ENCODE measurements at regions not wholly inside any gene's neighbourhood (a gene's known extent, or its start where the extent isn't known, plus 50 kb on each side); places are given as distances from the start of the nearest gene placed in this dataset.

DNA sequence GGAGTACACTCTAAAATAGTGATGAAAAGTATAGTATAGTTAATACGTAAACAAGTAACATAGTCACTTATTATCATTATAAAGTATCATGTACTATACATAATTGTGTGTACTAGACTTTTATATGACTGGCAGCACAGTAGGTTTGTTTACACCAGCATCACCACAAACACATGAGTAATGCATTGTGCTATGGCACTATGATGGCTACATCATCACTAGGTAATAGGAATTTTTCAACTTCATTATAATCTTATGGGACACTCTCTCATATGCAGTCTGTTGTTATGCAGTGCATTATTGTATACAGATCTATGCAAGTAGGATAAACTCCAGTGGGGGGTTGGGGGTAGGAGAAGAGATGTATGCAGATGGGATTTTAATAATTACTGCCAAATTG is 52.7 kb upstream of the ELL2 start:
- no peak for TF ChIP-seq RAD21 (IDR thresholded peaks at IDR 0.05; ENCODE audit: insufficient read depth, low read depth, low read length)
- TF ChIP-seq EZH2 (IDR thresholded peaks at IDR 0.05; ENCODE audit: borderline replicate concordance, control insufficient read depth, low read depth, low read length) = no peak
- TF ChIP-seq EP300 (IDR thresholded peaks at IDR 0.05; ENCODE audit: borderline replicate concordance in 1 of 2, control insufficient read depth in 1 of 2, low read depth in 2 of 2, low read length in 2 of 2) = no peak
- no peak for TF ChIP-seq POLR2AphosphoS5 (IDR thresholded peaks at IDR 0.05; ENCODE audit: low read length)
- no peak for TF ChIP-seq JUND (IDR thresholded peaks at IDR 0.05; ENCODE audit: low read depth, low read length)
- TF ChIP-seq, protein P1, sequence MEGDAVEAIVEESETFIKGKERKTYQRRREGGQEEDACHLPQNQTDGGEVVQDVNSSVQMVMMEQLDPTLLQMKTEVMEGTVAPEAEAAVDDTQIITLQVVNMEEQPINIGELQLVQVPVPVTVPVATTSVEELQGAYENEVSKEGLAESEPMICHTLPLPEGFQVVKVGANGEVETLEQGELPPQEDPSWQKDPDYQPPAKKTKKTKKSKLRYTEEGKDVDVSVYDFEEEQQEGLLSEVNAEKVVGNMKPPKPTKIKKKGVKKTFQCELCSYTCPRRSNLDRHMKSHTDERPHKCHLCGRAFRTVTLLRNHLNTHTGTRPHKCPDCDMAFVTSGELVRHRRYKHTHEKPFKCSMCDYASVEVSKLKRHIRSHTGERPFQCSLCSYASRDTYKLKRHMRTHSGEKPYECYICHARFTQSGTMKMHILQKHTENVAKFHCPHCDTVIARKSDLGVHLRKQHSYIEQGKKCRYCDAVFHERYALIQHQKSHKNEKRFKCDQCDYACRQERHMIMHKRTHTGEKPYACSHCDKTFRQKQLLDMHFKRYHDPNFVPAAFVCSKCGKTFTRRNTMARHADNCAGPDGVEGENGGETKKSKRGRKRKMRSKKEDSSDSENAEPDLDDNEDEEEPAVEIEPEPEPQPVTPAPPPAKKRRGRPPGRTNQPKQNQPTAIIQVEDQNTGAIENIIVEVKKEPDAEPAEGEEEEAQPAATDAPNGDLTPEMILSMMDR (IDR thresholded peaks at IDR 0.05 in 2 of 3, conservative IDR thresholded peaks at IDR 0.05 in 1 of 3; ENCODE audit: control insufficient read depth in 2 of 3, extremely low read depth in 1 of 3, insufficient read depth in 1 of 3, low read depth in 3 of 3, low read length in 3 of 3) = no peak
- TF ChIP-seq, protein P2, sequence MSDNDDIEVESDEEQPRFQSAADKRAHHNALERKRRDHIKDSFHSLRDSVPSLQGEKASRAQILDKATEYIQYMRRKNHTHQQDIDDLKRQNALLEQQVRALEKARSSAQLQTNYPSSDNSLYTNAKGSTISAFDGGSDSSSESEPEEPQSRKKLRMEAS (IDR thresholded peaks at IDR 0.05; ENCODE audit: low read depth, low read length) = no peak
- TF ChIP-seq ZBTB40 (IDR thresholded peaks at IDR 0.05; ENCODE audit: borderline replicate concordance) = no peak
